GM18873 (cell line): ENCODE measurements at regions not wholly inside any gene's neighbourhood (a gene's known extent, or its start where the extent isn't known, plus 50 kb on each side); places are given as distances from the start of the nearest gene placed in this dataset.

Experiments
- ATAC-seq: cut with Tn5 transposase; IDR thresholded peaks from one replicate; pipeline ENCODE4 v1.9.1; 2021; ENCODE audit warnings: mild to moderate bottlenecking, moderate library complexity, moderate number of reproducible peaks; ENCODE audit not compliant: unreplicated experiment, low FRiP score

- ATAC-seq, result no peak
These were observed 369.1 kb downstream of the FGF9 start for GRCh38 chr13:22039961-22040360.

GRCh38 chr13:22040810-22041364, 370.0 kb downstream of the FGF9 start:
- no peak for ATAC-seq

GRCh38 chr13:22041741-22042140, 370.9 kb downstream of the FGF9 start:
- ATAC-seq, result no peak

DNA sequence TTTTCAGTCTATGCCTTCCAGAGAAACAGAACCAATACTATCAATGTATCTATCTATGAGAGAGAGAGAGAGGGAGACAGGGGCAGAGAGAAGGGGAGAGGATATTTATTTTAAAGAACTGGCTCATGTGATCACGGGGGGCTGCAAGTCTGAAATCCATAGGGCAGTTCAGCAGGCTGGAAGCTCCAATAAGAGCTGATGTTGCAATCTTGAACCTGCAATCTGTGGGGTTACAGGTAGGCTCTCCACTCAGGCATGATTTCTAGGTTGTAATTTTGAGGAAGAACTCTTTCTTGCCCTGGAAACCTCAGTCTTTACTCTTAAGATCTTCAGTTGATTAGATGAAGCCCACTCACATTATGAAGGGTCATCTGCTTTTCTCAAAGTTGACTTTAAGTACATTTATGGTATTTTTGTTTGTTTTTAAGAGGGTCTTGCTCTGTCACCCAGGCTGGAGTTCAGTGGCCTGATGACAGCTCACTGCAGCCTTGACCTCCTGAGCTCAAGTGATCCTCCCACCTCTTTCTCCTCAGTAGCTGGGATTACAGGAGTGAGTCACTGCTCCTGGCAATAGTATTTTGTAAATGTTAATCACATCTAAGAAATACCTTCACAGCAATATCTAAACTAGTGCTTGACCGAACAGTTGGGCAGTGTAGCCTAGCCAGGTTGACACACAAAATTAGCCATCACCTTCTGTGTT, 376.4 kb downstream of the FGF9 start:
- no peak for ATAC-seq

DNA sequence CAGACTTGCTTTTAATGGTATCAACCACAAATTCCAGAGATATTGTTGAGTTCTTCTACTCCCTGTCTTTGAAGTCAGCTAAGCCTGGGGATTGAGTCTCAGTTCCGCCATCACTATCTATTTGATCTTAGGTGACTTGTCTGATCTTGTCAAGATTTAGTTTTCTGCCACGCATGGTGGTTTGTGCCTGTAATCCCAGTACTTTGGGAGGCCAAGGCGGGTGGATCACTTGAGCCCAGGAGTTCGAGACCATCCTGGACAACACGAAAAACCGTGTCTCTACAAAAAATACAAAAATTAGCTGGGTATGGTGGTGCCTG, 376.9 kb downstream of the FGF9 start:
- ATAC-seq, result no peak

- no peak for ATAC-seq
These were observed 378.5 kb downstream of the FGF9 start for GRCh38 chr13:22049384-22049783.

GRCh38 chr13:22050951-22051563, 380.2 kb downstream of the FGF9 start:
- ATAC-seq, result no peak

DNA sequence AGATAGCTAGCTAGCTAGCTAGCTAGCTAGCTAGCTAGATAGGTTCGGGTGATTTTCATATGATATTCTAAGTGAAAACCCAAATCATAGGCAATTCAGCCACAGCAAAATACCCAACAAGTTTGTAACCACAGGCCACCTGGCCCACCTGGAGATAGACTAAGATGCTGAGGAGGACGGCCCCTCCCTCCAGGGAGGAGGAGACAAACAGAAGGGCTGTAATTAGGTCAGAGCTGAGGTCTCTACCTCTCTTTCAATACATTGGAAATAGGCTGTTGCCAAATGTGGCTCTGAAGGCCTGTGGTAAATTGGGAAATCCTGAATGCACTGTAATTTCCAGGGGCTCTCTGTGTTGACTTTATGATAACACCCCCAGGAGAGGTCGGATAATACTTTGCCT, 382.2 kb downstream of the FGF9 start:
- no peak for ATAC-seq

- ATAC-seq, result no peak
These were observed 384.4 kb downstream of the FGF9 start for GRCh38 chr13:22055259-22055658.

GRCh38 chr13:22060187-22060586, 389.3 kb downstream of the FGF9 start:
- ATAC-seq, result no peak

GRCh38 chr13:22061371-22061805, 390.5 kb downstream of the FGF9 start:
- peak; percentile 50 for ATAC-seq

- peak; percentile 86 for ATAC-seq
These were observed 391.0 kb downstream of the FGF9 start for GRCh38 chr13:22061806-22062391.

DNA sequence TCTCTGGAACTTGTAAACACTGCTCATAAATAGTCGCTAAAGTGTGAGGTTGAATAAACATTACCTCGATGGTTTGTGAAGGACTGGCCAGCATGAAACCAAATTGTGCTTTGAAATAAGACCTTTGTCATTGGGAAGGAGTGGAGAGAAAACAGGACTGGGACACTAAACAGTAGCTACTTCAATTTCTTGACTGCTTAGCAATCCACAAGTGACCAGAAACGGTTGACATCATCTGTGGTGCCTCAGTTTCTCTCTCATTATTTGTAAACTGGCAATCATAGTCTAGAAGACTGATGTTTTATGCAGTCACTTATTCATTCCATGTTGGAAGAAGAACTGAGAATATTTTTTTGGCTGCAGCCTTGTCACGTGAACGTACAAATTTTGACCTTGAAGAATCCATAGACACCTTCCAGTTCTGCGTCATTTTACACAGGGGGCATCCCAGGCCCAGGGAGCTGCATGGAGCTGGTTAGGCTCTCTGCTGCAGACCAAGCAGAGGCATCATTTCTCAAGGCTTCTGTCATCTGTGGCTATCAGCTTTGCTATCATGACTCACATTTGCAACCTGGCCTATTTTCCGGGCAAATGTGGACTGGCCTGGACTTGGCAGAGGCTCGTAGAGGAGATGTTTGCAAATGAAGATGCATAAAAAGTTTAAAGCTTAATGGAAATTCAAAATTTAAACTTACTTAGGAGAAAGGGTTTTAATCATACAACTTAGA, 391.8 kb downstream of the FGF9 start:
- ATAC-seq, result no peak

DNA sequence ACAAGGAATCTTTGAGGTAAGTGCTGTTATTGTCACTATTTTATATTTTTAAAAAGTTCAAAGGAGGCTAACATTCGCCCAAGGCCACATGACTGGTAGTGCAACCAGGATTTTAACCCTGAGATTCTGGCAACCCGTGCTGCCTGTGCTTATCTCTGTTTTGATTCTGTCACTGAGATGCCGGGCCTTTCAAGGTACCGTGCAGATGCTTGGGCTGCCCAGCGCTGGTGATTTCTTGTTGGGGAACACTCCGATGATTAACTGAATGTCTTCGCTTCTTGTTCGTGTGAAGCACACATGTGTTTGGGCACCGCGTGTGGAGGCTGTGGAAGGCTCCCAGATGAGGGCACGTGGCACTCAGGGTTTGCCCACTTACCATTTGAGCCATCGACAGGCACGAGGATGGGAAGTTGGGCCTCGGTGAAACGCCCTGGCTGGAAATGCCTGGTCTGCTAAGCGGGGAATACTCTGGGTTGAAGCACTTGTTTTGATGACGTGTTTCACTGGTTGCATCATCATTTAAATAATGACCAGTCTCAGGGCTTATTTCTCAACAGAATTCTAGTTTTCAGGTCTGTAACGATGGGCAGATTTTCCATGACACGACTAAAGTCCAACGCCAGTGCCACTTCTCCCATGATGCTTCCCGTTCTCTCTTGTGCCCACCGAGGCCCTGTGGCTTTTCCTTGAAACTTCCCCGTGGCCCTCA, 392.7 kb downstream of the FGF9 start:
- ATAC-seq, result no peak

GRCh38 chr13:22064854-22065620, 394.2 kb downstream of the FGF9 start:
- ATAC-seq, result no peak

- no peak for ATAC-seq
These were observed 402.8 kb downstream of the FGF9 start for GRCh38 chr13:22073718-22074117.

DNA sequence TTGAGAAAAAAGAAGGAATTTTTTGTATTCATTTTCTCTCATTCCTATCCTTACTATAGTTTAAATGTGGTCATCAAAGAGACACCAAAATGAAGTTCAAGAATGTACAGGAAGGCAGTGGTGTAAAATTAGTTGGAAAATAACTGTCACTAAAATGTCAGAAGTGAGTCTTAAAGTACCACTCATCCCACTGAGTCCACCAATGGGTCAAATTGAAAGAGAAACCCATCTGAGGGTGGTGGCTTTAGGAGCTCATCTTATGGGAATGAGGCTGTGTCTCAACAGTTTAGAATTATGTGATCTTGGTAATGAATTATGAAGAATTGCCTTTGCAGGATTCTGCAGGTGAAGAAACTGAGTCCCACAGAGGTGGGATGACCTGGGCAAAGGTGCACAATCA, 403.5 kb downstream of the FGF9 start:
- ATAC-seq, result no peak

DNA sequence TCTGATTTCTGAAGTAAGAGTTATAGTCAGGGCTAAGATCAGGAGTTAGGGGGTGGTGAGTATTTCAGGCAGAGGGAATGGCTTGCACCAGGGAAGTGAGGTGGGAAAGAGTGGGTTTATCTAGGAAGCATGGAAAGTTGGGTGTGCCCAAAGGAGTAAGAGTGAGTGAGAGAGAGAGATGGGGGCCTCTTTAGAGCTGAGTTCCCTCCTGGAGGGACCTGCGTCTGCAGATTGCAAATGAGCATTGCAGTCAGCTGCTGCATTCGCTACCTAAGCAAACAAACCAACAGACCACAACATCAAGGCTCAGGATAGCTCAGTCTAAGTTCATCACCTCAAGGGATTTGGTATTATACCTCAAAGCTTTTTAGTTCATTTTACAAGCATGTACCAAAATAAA, 405.8 kb downstream of the FGF9 start:
- no peak for ATAC-seq

GRCh38 chr13:22077205-22077683, 406.4 kb downstream of the FGF9 start:
- ATAC-seq, result no peak

- ATAC-seq, result no peak
These were observed 406.9 kb downstream of the FGF9 start for GRCh38 chr13:22077764-22078163.
